ENCODE measurements at regions not wholly inside any gene's neighbourhood (a gene's known extent, or its start where the extent isn't known, plus 50 kb on each side); places are given as distances from the start of the nearest gene placed in this dataset.
"Not testable (repeated sequence)": the region's sequence is repeated elsewhere in the genome, so short reads cannot be mapped to it uniquely, and the experiment has no call there.

DNA sequence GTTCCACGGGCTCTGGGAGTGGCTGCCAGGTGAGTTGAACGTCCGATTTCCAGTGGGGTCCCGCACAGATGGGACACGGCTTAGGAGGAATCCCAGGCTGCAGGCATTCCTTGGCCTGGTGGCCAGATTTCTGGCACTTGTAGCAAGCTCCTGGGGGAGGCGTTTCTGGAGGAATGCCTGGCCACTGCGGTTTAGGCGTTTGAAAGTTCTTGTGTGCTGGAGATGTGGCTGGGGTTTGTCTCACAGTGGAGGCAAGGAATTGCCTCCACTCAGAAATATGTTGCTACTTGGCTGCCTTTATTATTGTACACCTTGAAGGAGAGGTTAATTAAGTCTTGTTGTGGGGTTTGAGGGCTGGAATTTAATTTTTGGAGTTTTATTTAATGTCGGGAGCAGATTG is 583.3 kb upstream of the MDGA2 start:
- not testable (repeated sequence) for TF ChIP-seq EZH2 (IDR thresholded peaks at IDR 0.05); YY1 (IDR thresholded peaks at IDR 0.05; ENCODE audit: extremely low read depth, insufficient replicate concordance, low read depth, low read length); SRF (IDR thresholded peaks at IDR 0.05; ENCODE audit: low read depth); SIN3A (IDR thresholded peaks at IDR 0.05; ENCODE audit: low read depth)
